HepG2 (cell line): ENCODE measurements at regions not wholly inside any gene's neighbourhood (a gene's known extent, or its start where the extent isn't known, plus 50 kb on each side); places are given as distances from the start of the nearest gene placed in this dataset.
"Not testable (repeated sequence)": the region's sequence is repeated elsewhere in the genome, so short reads cannot be mapped to it uniquely, and the experiment has no call there.

Experiments used
- ATAC-seq: fragments of 200-7000 bp; cut with Tn5 transposase; 3 replicates; pipeline ENCODE4 v1.9.1; 2020; ENCODE audit warnings: mild to moderate bottlenecking, moderate library complexity
- BruUV-seq: library from RNA; stranded (reverse); fragments of 400-500 nt; replicated peaks from 2 replicates; lab custom pipeline; 2021; lab: Mats Ljungman, UMichigan
- CTCF ChIA-PET: fragments of 300-600 bp; formaldehyde crosslinking; extraction: SDS; loops from one replicate; lab custom pipeline; 2021; ENCODE audit warnings: low total read pairs, inconsistent platforms, low intra/inter-chr PET ratio; lab: Yijun Ruan, JAX
- POLR2A ChIA-PET: fragments of 350-600 bp; sonication (Branson Sonifier 250); formaldehyde crosslinking; loops from one replicate; lab custom pipeline; 2020; ENCODE audit warnings: antibody characterized with exemption, inconsistent platforms; lab: Yijun Ruan, JAX
- DNase-seq: peaks from one replicate; pipeline ENCODE4 v3.0.0-alpha.2; 2015; ENCODE audit warnings: low spot score
- FAIRE-seq: peaks from 3 replicates; lab custom pipeline; 2011; peaks lifted over from hg19 to GRCh38; lab: Jason Lieb, UNC
- H2AFZ ChIP-seq: one replicate; pipeline ENCODE4 v1.6.1; 2011; ENCODE audit warnings: low read length, inconsistent platforms
- H3K27ac ChIP-seq: fragments of 300-600 bp; 3 replicates; pipeline ENCODE4 v1.8.0; 2011; ENCODE audit warnings: mixed run types, mild to moderate bottlenecking, mixed read lengths, low read length, inconsistent platforms; ENCODE audit not compliant: insufficient read depth; ENCODE audit errors: extremely low read length
- H3K27me3 ChIP-seq, 2 experiments: fragments of 200-600 bp in 1 of 2; 2 replicates in 1 of 2; 3 replicates in 1 of 2; pipeline versions ENCODE4 v1.6.0 to v1.8.0; 2011; ENCODE audit warnings: low read length in 2 of 2, mild to moderate bottlenecking in 2 of 2, moderate library complexity in 2 of 2, inconsistent platforms in 1 of 2; ENCODE audit not compliant: insufficient read depth in 2 of 2, control insufficient read depth in 1 of 2
- H3K36me3 ChIP-seq, 2 experiments: fragments of 200-600 bp in 1 of 2; replicated peaks in 1 of 2; 2 replicates in 1 of 2; 3 replicates in 1 of 2; pipeline versions ENCODE4 v1.5.1 to v1.8.0; 2011; ENCODE audit warnings: low read length in 2 of 2, inconsistent platforms in 1 of 2; ENCODE audit not compliant: insufficient read depth in 2 of 2, control insufficient read depth in 1 of 2
- H3K4me1 ChIP-seq: 2 replicates; pipeline ENCODE4 v1.5.1; 2012; ENCODE audit warnings: low read length, inconsistent platforms; ENCODE audit not compliant: insufficient read depth
- H3K4me2 ChIP-seq: 2 replicates; pipeline ENCODE4 v1.6.0; 2011; ENCODE audit warnings: low read depth, low read length, inconsistent platforms
- H3K4me3 ChIP-seq, 3 experiments: fragments of 200-600 bp in 1 of 3; sonication (generic), shearing (Covaris generic) in 1 of 3; replicated peaks in 1 of 3; 2 replicates each; pipeline ENCODE4 v1.5.1; 2011 to 2016; ENCODE audit warnings: low read length in 3 of 3, inconsistent platforms in 2 of 3, low read depth in 2 of 3, mild to moderate bottlenecking in 2 of 3, control low read depth in 1 of 3, mixed read lengths in 1 of 3; ENCODE audit not compliant: insufficient read depth in 1 of 3
- H3K79me2 ChIP-seq: one replicate; pipeline ENCODE4 v1.6.1; 2011; ENCODE audit warnings: low read length, inconsistent platforms; ENCODE audit not compliant: insufficient read depth
- H3K9ac ChIP-seq: 2 replicates; pipeline ENCODE4 v1.6.0; 2011; ENCODE audit warnings: mild to moderate bottlenecking, low read depth, low read length, inconsistent platforms; ENCODE audit not compliant: insufficient read depth
- H3K9me3 ChIP-seq: 2 replicates; pipeline ENCODE4 v1.5.1; 2012; ENCODE audit warnings: mild to moderate bottlenecking, low read length
- H4K20me1 ChIP-seq: 2 replicates; pipeline ENCODE4 v1.6.0; 2011; ENCODE audit warnings: inconsistent platforms, mild to moderate bottlenecking, low read length, moderate library complexity; ENCODE audit not compliant: insufficient read depth
- E2F1 ChIP-seq: sonication (generic); formaldehyde crosslinking; IDR thresholded peaks from 2 replicates; pipeline ENCODE4 v1.5.0; 2020; ENCODE audit warnings: missing genetic modification reagents
- NCOA1 ChIP-seq: sonication (generic); formaldehyde crosslinking; IDR thresholded peaks from 2 replicates; pipeline ENCODE4 v1.9.0; 2021; ENCODE audit warnings: missing genetic modification reagents
- POGK ChIP-seq: sonication (generic); formaldehyde crosslinking; conservative IDR thresholded peaks from 2 replicates; pipeline ENCODE4 v1.8.0; 2022; ENCODE audit warnings: mild to moderate bottlenecking, moderate library complexity, missing genetic modification reagents
- RAD21 ChIP-seq: fragments of 450-650 bp; formaldehyde crosslinking; IDR thresholded peaks from 2 replicates; pipeline ENCODE4 v1.5.0; 2020; ENCODE audit warnings: mild to moderate bottlenecking
- SP140L ChIP-seq: sonication (generic); formaldehyde crosslinking; IDR thresholded peaks from 2 replicates; pipeline ENCODE4 v1.4.0; 2020; ENCODE audit warnings: missing genetic modification reagents, borderline replicate concordance
- TBP ChIP-seq: sonication (generic); formaldehyde crosslinking; IDR thresholded peaks from 2 replicates; pipeline ENCODE4 v1.5.0; 2020; ENCODE audit warnings: missing genetic modification reagents
- ZBTB44 ChIP-seq: sonication (generic); formaldehyde crosslinking; IDR thresholded peaks from 2 replicates; pipeline ENCODE4 v1.4.0; 2020; ENCODE audit warnings: missing genetic modification reagents
- ZFX ChIP-seq: sonication (generic); formaldehyde crosslinking; IDR thresholded peaks from 2 replicates; pipeline ENCODE4 v1.4.0; 2020; ENCODE audit warnings: mild to moderate bottlenecking, low read depth, missing genetic modification reagents, moderate library complexity
- ZNF20 ChIP-seq: sonication (generic); formaldehyde crosslinking; IDR thresholded peaks from 2 replicates; pipeline ENCODE4 v1.4.0; 2020; ENCODE audit warnings: mild to moderate bottlenecking, moderate library complexity, missing genetic modification reagents
- ZNF674 ChIP-seq: sonication (generic); formaldehyde crosslinking; IDR thresholded peaks from 2 replicates; pipeline ENCODE4 v1.5.0; 2020; ENCODE audit warnings: low read depth, mild to moderate bottlenecking, missing genetic modification reagents
- WGBS: methylation state at CpG from one replicate; pipeline ENCODE4 v1.1.6; 2017; ENCODE audit warnings: low lambda C conversion rate; 5-methylcytosine and 5-hydroxymethylcytosine counted together
- in situ Hi-C: cut with HindIII; loops from 2 replicates; pipeline ENCODE4 v1.10.0; 2017; ENCODE audit warnings: low pct_unique_long_range_greater_than_20kb; ENCODE audit not compliant: extremely low pct_ligation_motif_present
- intact Hi-C: fragments of 100-400 bp; cut with micrococcal nuclease; formaldehyde crosslinking; loops from one replicate; pipeline ENCODE4 v1.10.0; 2022; ENCODE audit not compliant: unreplicated experiment

GRCh38 chr3:13998831-13999230, 119.0 kb upstream of the WNT7A start:
- Histone ChIP-seq H2AFZ (no peak overlapping the region), H3K27ac (no peak overlapping the region), H3K4me1 (no peaks in the 10 kb centered on the region), H3K27me3 (no peaks in the 10 kb centered on the region), H4K20me1 (no peaks in the 10 kb centered on the region), H3K9me3 (no peaks in the 10 kb centered on the region), H3K79me2 (no peaks in the 10 kb centered on the region), H3K4me3 (no peak overlapping the region), H3K4me2 (no peak overlapping the region)
- in situ Hi-C loops: no loop called here
- WGBS: 16% methylated on average over 4 of the region's 4 CpGs
- intact Hi-C loops: no loop called here
- ChIA-PET CTCF (no interaction called here), POLR2A (no interaction called here)
- no peak for FAIRE-seq
- BruUV-seq: no TSS peak
- no peak for ATAC-seq
- TF ChIP-seq ZNF674 (CRISPR knock-in tag) (no peak), ZFX (no peak), ZNF20 (CRISPR knock-in tag) (no peak), POGK (CRISPR knock-in tag) (no peak), E2F1 (no peak), TBP (no peak), RAD21 (CRISPR knock-in tag) (no peak), NCOA1 (CRISPR knock-in tag) (no peak), ZBTB44 (CRISPR knock-in tag) (no peak), SP140L (CRISPR knock-in tag) (no peak)
- TF ChIP-seq, all 625 proteins: peak for 0
- DNase-seq: no peak
- H3K9ac ChIP-seq: no peak overlapping the region
- H3K36me3 ChIP-seq: no peaks in the 10 kb centered on the region

- H3K9ac ChIP-seq, FAIRE-seq, H3K79me2 ChIP-seq, H4K20me1 ChIP-seq, H3K27me3 ChIP-seq, H3K9me3 ChIP-seq, H3K4me2 ChIP-seq, DNase-seq, ATAC-seq, BruUV-seq, H3K4me3 ChIP-seq, H3K36me3 ChIP-seq, H2AFZ ChIP-seq, intact Hi-C loops, in situ Hi-C loops, POLR2A ChIA-PET, CTCF ChIA-PET, H3K27ac ChIP-seq, H3K4me1 ChIP-seq: not testable (repeated sequence)
- WGBS: 38% methylated on average over 7 of the region's 12 CpGs
These were observed 115.3 kb upstream of the WNT7A start for GRCh38 chr3:13995216-13995615.
